HepG2 (cell line): ENCODE measurements at regions not wholly inside any gene's neighbourhood (a gene's known extent, or its start where the extent isn't known, plus 50 kb on each side); places are given as distances from the start of the nearest gene placed in this dataset.
A peak's percentile ranks its signal among the peaks of the same experiment; 100 is the strongest.

ENCODE experiments used
- ADNP ChIP-seq: sonication (generic); formaldehyde crosslinking; IDR thresholded peaks from 2 replicates; pipeline ENCODE4 v1.4.0; 2020; ENCODE audit warnings: missing genetic modification reagents
- ARID5B ChIP-seq: IDR thresholded peaks from 2 replicates; pipeline ENCODE4 v1.4.0; 2020; ENCODE audit warnings: mild to moderate bottlenecking, missing genetic modification reagents
- CCAR2 ChIP-seq: fragments of 200-400 bp; formaldehyde crosslinking; optimal IDR thresholded peaks from 2 replicates; pipeline ENCODE3; 2018; ENCODE audit warnings: low read depth, mild to moderate bottlenecking, low read length, moderate library complexity
- GATAD2A ChIP-seq: IDR thresholded peaks from 2 replicates; pipeline ENCODE4 v1.6.1; 2016
- HMGXB3 ChIP-seq: sonication (generic); formaldehyde crosslinking; IDR thresholded peaks from 2 replicates; pipeline ENCODE4 v1.4.0; 2020; ENCODE audit warnings: missing genetic modification reagents, borderline replicate concordance
- HNRNPH1 ChIP-seq: fragments of 200-400 bp; formaldehyde crosslinking; optimal IDR thresholded peaks from 2 replicates; pipeline ENCODE3; 2017; ENCODE audit warnings: mild to moderate bottlenecking, low read depth, low read length
- NFRKB ChIP-seq: fragments of 450-650 bp; IDR thresholded peaks from 2 replicates; pipeline ENCODE4 v1.6.1; 2017
- RXRA ChIP-seq: sonication (generic); formaldehyde crosslinking; IDR thresholded peaks from 2 replicates; pipeline ENCODE4 v1.5.1; 2020; ENCODE audit warnings: missing genetic modification reagents
- SP140L ChIP-seq: sonication (generic); formaldehyde crosslinking; IDR thresholded peaks from 2 replicates; pipeline ENCODE4 v1.4.0; 2020; ENCODE audit warnings: missing genetic modification reagents, borderline replicate concordance
- TEAD2 ChIP-seq: sonication (generic); formaldehyde crosslinking; IDR thresholded peaks from 2 replicates; pipeline ENCODE4 v1.9.0; 2021; ENCODE audit warnings: missing genetic modification reagents
- ZKSCAN5 ChIP-seq: sonication (generic); formaldehyde crosslinking; IDR thresholded peaks from 2 replicates; pipeline ENCODE4 v1.5.1; 2020; ENCODE audit warnings: mild to moderate bottlenecking, missing genetic modification reagents
- TF ChIP-seq, protein P1 (sequence below): sonication (generic); formaldehyde crosslinking; IDR thresholded peaks from 2 replicates; pipeline ENCODE4 v1.5.1; 2020; ENCODE audit warnings: missing genetic modification reagents, mild to moderate bottlenecking, borderline replicate concordance
- TF ChIP-seq, protein P2 (sequence below): fragments of 450-650 bp; IDR thresholded peaks from 2 replicates; pipeline ENCODE4 v1.6.1; 2016

GRCh38 chr9:82560457-82560904, 502.5 kb downstream of the RASEF start (continued):
- TF ChIP-seq ARID5B: peak; percentile 99
- TF ChIP-seq ZKSCAN5: no peak
- no peak for TF ChIP-seq ADNP (CRISPR knock-in tag)
- TF ChIP-seq HNRNPH1: no peak
- TF ChIP-seq RXRA (CRISPR knock-in tag): peak; percentile 96
- TF ChIP-seq HMGXB3 (CRISPR knock-in tag): peak; percentile 79; the same call in 1 of the 2 replicates
- TF ChIP-seq, protein P1, sequence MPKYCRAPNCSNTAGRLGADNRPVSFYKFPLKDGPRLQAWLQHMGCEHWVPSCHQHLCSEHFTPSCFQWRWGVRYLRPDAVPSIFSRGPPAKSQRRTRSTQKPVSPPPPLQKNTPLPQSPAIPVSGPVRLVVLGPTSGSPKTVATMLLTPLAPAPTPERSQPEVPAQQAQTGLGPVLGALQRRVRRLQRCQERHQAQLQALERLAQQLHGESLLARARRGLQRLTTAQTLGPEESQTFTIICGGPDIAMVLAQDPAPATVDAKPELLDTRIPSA (CRISPR knock-in tag): no peak
- TF ChIP-seq NFRKB: no peak
- TF ChIP-seq, protein P2, sequence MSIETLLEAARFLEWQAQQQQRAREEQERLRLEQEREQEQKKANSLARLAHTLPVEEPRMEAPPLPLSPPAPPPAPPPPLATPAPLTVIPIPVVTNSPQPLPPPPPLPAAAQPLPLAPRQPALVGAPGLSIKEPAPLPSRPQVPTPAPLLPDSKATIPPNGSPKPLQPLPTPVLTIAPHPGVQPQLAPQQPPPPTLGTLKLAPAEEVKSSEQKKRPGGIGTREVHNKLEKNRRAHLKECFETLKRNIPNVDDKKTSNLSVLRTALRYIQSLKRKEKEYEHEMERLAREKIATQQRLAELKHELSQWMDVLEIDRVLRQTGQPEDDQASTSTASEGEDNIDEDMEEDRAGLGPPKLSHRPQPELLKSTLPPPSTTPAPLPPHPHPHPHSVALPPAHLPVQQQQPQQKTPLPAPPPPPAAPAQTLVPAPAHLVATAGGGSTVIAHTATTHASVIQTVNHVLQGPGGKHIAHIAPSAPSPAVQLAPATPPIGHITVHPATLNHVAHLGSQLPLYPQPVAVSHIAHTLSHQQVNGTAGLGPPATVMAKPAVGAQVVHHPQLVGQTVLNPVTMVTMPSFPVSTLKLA: no peak
- TF ChIP-seq CCAR2: no peak
- no peak for TF ChIP-seq SP140L (CRISPR knock-in tag)
- peak; percentile 99 for TF ChIP-seq GATAD2A (CRISPR knock-in tag)
- no peak for TF ChIP-seq TEAD2 (CRISPR knock-in tag)
